ENCODE measurements at regions not wholly inside any gene's neighbourhood (a gene's known extent, or its start where the extent isn't known, plus 50 kb on each side); places are given as distances from the start of the nearest gene placed in this dataset.
"Not testable (repeated sequence)": the region's sequence is repeated elsewhere in the genome, so short reads cannot be mapped to it uniquely, and the experiment has no call there.

GRCh38 chr13:50618206-50618605 lies 225.3 kb downstream of the DLEU7 start:
- no peak for DNase-seq (ENCODE audit: low read depth in 2 of 3, low spot score in 2 of 3)

GRCh38 chr13:50626101-50626547 lies 217.4 kb downstream of the DLEU7 start:
- DNase-seq (ENCODE audit: low read depth in 2 of 3, low spot score in 2 of 3), result no peak

GRCh38 chr13:50627111-50627510 lies 216.4 kb downstream of the DLEU7 start:
- DNase-seq (ENCODE audit: low read depth in 2 of 3, low spot score in 2 of 3), result no peak

- DNase-seq (ENCODE audit: low read depth in 2 of 3, low spot score in 2 of 3), result not testable (repeated sequence)
These were observed 215.0 kb downstream of the DLEU7 start for GRCh38 chr13:50628512-50628911.

GRCh38 chr13:50629497-50629896 lies 214.0 kb downstream of the DLEU7 start:
- DNase-seq (ENCODE audit: low read depth in 2 of 3, low spot score in 2 of 3), result no peak

- no peak for DNase-seq (ENCODE audit: low read depth in 2 of 3, low spot score in 2 of 3)
These were observed 213.5 kb downstream of the DLEU7 start for GRCh38 chr13:50629966-50630365.

- no peak for DNase-seq (ENCODE audit: low read depth in 2 of 3, low spot score in 2 of 3)
These were observed 212.5 kb downstream of the DLEU7 start for GRCh38 chr13:50631041-50631440.

GRCh38 chr13:50634339-50634738 lies 209.2 kb downstream of the DLEU7 start:
- DNase-seq (ENCODE audit: low read depth in 2 of 3, low spot score in 2 of 3), result no peak

GRCh38 chr13:50635504-50635903 lies 208.0 kb downstream of the DLEU7 start:
- no peak for DNase-seq (ENCODE audit: low read depth in 2 of 3, low spot score in 2 of 3)

GRCh38 chr13:50636007-50636704 lies 207.3 kb downstream of the DLEU7 start:
- DNase-seq (ENCODE audit: low read depth in 2 of 3, low spot score in 2 of 3), result no peak

GRCh38 chr13:50643060-50643459 lies 200.4 kb downstream of the DLEU7 start:
- no peak for DNase-seq (ENCODE audit: low read depth in 2 of 3, low spot score in 2 of 3)

GRCh38 chr13:50644081-50644871 lies 199.2 kb downstream of the DLEU7 start:
- no peak for DNase-seq (ENCODE audit: low read depth in 2 of 3, low spot score in 2 of 3)

GRCh38 chr13:50645092-50645491 lies 198.4 kb downstream of the DLEU7 start:
- DNase-seq (ENCODE audit: low read depth in 2 of 3, low spot score in 2 of 3), result no peak

GRCh38 chr13:50646070-50646469 lies 197.4 kb downstream of the DLEU7 start:
- no peak for DNase-seq (ENCODE audit: low read depth in 2 of 3, low spot score in 2 of 3)

GRCh38 chr13:50649211-50649610 lies 194.3 kb downstream of the DLEU7 start:
- no peak for DNase-seq (ENCODE audit: low read depth in 2 of 3, low spot score in 2 of 3)

GRCh38 chr13:50650592-50651504 lies 192.6 kb downstream of the DLEU7 start:
- no peak for DNase-seq (ENCODE audit: low read depth in 2 of 3, low spot score in 2 of 3)

- no peak for DNase-seq (ENCODE audit: low read depth in 2 of 3, low spot score in 2 of 3)
These were observed 191.6 kb downstream of the DLEU7 start for GRCh38 chr13:50651922-50652321.

GRCh38 chr13:50654331-50654730 lies 189.2 kb downstream of the DLEU7 start:
- DNase-seq (ENCODE audit: low read depth in 2 of 3, low spot score in 2 of 3), result no peak

GRCh38 chr13:50661881-50662280 lies 181.6 kb downstream of the DLEU7 start:
- DNase-seq (ENCODE audit: low read depth in 2 of 3, low spot score in 2 of 3), result not testable (repeated sequence)

- DNase-seq (ENCODE audit: low read depth in 2 of 3, low spot score in 2 of 3), result no peak
These were observed 178.5 kb downstream of the DLEU7 start for GRCh38 chr13:50664951-50665350.

- no peak for DNase-seq (ENCODE audit: low read depth in 2 of 3, low spot score in 2 of 3)
These were observed 175.4 kb downstream of the DLEU7 start for GRCh38 chr13:50668049-50668448.

All from activated CD8-positive, alpha-beta memory T cell treated with anti-CD3 and anti-CD28 coated beads for 48 hours (primary cell).